GM21529 (cell line): ENCODE measurements at regions not wholly inside any gene's neighbourhood (a gene's known extent, or its start where the extent isn't known, plus 50 kb on each side); places are given as distances from the start of the nearest gene placed in this dataset.
"Not testable (repeated sequence)": the region's sequence is repeated elsewhere in the genome, so short reads cannot be mapped to it uniquely, and the experiment has no call there.

Source experiments
- ATAC-seq: cut with Tn5 transposase; IDR thresholded peaks from one replicate; pipeline ENCODE4 v1.9.1; 2021; ENCODE audit not compliant: unreplicated experiment

DNA sequence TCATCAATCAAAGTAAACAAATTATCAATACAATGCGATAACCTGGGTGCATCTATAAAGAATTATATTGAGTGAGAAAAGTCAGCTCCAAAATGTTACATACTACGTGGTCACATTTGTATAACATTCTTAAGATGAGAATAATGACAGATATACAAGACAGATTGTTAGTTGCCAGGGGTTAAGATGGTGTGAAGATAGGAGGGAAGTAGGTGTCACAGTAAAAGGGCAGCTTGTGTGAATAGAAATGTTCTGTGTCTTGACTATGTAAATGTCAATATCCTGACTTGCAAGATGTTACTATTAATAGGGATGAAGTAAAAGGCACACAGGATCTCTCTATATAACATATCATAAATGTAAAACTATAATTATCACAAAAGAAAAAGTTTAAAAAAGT lies 611.2 kb upstream of the SPRY2 start:
- no peak for ATAC-seq

DNA sequence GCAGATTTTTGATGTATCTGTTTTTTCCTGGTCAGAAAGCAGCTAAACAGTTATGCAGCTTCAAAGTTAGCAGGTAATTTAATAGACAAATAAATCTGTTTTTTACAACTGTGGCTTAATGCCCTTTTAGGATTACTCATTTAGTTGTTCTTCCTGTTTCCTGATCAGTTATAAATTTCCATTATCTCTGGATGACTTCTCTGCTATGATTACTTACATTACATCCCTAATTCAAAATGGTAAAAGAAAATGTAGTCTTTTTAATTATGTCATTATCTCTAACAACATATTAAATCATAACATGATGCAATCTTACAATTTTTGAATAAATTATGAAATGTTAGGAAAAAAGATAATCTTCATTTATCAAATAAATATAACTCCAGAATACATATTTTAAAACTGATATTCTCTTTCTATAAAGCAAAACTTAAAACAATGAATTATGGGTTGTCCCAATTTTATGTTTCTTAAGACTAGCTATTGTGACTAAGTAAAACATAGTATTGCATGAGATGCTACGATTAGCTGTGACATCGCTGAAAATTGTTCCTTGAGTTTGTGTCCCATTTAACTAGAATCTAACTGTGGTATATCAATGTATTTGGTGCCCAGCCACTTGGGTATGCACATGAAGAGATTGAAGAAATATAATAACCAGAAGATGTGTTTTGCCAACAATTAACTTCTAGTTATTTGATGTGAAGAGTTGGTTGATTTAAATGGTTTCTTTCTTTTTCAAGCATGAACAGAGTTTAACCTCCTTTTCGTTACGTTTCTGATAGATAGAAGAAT lies 605.3 kb upstream of the SPRY2 start:
- ATAC-seq = no peak

DNA sequence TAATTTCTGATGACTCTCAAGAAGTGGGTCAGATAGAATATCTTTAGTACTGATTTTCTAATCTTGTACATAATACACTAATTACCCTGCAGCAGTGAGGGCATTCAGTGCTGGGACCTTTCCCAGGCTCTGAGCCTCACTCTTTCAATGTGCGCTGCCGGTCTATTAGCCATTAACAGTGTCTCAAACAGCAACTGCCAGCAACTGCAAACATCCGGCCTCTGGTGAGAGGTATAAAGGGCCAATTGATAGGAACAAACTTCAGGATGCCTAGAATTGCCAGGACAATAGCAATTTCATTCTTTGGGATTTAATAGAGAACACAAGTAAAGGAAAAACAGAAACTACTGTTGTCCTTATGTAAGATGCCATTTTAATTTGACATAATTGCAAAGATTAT lies 604.4 kb upstream of the SPRY2 start:
- no peak for ATAC-seq

DNA sequence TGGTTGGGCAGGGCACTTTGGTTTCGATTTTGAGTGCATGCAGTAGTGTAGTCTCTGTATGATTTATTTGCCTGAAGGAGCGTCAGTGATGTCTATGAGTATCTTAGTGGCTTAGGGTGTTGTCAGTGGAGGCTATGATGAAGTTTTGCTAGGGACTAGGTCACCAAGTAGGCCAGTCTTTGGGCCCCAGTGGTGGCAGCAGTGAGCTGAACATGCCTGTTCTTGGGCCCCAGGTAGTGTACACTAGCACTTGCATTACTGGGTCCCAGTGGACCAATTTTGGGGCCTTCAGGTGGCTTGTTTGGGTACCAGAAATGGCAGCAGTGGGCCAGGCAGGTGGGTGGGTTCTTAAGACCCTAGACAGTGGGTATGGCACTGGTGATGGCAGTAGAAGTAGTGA lies 598.7 kb upstream of the SPRY2 start:
- ATAC-seq = no peak

DNA sequence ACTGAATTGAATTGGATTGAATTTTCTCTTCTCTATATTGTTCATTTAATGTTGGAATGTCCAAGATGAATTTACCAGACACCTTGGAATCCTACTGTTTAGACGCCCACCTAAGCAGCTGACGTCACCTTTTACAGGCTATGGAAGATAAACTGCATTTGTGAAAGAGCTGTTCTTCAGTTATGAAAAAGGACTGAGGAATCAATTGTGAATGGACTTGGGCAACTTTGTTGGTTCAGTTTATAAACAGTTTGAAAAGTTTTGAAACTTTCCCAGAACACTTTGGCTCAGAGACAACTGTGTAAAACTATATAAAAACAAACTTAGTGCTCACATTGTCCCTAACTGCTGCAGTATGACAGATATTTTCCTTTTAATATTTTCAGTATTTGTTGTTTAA lies 590.8 kb upstream of the SPRY2 start:
- no peak for ATAC-seq

DNA sequence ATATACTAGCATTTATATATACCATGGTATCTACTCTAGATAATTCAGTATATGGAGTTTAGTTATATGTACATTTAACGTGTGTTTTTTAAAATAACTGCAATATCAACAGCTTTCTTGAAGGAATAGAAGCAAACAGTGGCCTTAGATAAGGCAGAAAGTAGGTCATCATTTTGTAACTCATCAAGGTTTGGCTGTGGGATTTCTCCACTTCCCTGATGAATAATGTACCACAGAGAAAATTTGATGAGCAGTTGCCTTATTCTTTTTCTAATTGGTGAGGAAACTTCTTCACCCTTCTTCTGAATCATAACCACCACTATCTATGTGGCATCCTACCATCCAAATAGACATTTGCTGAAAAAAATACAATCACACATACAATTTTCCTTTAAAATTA lies 590.2 kb upstream of the SPRY2 start:
- no peak for ATAC-seq

DNA sequence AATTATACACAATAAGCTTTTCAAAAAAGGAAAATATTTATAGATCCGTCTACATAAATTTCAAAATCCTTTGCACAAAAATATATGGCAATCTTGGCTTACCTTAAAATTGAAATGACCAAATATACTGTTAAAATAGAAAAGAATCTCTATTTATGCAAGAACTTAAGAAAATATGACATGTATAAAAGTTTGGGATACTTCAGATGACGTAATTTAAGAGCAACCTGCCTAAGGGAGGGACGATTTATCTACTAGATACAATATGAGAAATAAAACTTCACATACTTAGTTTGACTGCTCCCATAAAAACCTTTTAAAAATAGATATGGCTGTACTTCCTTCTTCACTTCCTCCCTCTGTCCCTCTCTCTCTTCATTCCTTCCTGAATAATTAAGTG lies 587.3 kb upstream of the SPRY2 start:
- no peak for ATAC-seq

DNA sequence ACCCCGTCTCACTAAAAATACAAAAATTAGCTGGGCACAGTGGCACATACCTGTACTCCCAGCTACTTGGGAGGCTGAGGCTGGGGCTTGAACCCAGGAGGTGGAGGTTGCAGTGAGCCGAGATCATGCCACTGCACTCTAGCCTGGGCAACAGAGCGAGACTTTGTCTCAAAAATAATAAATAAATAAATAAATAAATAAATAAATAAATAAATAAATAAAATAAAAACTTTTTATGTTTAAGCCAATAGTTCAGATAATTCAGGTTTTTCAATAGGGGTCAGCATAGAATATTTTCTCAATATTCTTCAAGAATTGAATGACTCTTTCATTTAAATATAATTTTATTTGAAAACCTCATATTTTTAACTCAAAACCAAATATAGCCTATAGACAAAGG lies 585.1 kb upstream of the SPRY2 start:
- not testable (repeated sequence) for ATAC-seq

DNA sequence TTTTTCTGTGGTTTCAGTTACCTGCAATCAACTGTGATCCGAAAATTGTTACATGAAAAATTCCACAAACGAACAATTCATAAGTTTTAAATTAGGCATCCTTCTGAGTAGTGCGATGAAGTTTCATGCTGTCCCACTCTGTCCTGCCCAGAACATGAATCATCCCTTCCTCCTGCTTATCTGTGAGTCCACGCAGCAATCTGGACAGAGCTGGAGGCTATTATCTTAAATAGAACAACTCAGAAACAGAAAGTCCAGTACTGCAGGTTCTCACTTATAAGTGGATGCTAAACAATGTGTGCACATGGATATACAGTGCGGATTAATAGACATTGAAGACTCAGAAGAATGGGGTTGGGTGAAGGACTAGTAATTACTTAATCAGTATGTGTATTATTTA lies 583.7 kb upstream of the SPRY2 start:
- no peak for ATAC-seq

DNA sequence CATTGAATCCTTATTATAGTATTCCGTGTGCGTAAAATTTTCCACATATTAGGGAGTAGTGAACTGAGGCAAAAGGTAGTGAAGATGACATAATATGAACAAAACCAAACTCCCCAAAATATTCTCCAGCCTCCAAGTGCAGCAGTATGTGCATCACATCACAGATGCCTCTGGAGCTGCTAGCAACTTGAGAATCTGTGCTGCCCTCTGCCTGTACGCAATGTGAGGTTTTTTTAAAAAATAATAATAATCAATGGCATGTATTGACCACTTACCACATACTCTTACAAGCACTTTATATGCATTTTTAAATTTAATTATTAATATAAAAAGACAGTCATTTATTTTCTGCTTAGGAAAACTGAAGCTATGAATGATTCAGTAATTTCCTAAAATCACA lies 583.0 kb upstream of the SPRY2 start:
- no peak for ATAC-seq

DNA sequence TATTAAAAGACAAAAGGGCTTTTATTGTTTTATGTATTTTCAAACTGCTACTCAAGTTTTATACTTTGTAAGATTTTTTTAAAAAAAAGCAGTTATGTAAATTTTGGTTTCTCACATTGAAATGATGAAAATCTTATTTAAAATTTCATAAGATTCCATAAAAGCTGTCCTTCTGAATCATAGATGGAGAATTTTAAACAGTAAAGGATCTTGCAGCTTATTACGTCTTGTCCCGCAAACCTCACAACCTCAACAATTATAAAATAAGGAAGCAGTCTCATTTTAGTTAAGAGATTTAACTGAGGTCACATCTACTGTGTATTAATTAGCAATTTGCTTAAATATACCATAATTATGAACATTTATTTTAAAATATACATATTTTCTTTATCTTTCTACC lies 581.0 kb upstream of the SPRY2 start:
- no peak for ATAC-seq

DNA sequence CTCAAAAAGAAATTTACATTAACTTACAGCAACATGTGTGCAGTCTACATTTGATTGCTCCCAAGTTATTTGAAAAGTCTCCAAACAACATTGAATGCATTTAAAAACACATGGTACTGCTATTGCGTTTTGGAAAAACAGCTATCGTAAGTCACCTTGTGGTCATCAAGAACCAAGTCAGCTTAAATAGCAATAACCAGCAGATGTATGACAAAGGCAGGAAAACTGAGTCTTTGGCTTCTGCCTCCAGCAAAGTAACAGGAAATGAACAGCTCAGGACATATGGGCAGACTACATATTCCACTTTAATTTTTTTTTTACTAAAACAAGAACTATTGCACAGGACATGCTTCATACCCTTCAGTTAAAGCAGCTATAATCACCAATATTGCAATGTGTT lies 580.6 kb upstream of the SPRY2 start:
- ATAC-seq = no peak

DNA sequence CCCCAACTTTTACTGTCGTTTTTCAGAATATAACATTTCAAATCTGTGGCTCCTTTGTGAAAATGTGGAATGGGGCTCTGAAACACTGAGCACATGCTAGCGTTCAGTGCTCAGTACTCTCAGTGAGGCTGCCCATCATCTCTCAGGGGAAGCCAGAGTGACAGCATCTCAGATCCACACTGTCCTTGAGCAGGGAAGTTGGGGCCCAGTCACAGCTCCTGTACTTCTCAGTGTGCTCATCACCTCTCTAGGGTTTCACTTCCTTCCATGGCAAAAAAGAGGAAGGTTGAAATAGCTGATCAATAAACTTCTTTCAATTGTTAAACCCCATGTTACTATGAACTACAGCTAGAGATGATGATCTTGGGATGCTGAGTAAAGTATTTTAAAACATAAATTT lies 565.9 kb upstream of the SPRY2 start:
- ATAC-seq = no peak

DNA sequence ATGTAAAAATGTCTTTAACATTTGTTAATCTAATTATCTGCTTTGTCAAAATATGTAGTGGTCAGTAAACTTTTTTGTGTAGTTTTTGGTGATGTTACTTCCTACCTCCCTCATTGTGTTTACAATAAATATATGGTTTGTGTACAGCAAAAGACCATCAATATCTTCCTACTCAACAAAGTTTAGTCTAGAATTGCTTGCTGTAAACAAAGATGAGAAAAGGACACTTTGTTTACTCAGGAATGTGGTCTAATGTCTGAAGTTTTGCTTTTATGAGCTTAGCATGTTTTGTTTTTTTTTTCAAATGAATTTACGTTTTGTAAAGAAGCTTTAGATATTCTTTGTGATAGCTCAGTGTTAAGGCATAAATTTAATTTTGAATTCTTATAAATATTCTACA lies 563.5 kb upstream of the SPRY2 start:
- ATAC-seq = no peak

DNA sequence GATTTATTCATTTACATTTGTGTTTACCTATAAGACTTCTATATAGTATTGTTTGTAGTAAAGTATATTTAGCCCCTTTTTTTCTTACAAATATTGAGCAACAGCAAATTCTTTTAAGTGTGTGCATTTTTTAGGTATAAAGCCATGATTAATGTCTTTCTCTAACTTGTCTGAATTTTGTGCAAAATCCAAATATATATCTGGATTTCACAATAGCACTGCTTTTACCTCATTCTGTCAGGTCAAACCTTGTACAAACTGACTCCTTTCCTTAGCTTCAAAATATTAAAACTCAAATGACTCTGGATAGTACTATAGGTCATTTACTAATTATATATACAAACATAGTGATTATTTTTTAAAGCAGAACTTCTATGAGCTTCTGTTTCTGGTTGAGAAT lies 563.0 kb upstream of the SPRY2 start:
- no peak for ATAC-seq

DNA sequence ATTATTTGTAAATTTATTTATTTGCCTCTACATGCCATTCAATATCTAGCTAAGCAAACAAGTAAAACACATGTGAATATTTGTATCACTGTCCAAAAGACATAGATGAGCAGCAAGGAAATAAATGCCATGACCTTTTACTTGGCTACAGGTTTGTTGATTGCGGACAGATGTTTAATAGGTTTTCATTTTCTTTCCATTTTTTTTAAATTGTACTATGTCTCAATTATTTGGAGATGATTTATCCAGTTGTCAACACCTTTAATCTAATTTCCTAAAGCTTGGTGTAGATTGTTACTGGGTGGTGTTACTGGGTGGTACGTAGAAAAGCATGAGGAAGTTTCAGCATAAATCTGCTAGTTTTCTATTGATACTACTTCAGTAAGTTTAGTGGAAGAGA lies 560.6 kb upstream of the SPRY2 start:
- ATAC-seq = no peak

DNA sequence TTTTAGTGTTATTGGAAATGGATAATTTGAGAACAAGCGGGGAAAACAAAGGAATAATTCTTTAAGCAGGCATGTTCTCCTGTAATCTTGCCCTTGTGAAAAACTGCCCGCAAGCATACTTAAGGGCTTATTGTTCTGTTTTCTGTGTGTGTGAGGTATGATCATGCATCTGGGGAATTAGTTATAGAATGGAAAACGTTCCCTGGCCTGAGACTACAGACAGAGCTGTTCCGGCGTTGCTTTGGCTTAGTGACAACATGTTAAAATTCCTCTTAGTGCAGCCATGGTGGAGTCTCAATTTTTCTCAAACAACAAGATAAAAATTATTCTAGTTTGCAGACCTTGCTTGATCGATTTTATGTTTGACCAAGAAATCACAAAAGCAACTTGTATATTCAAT lies 560.2 kb upstream of the SPRY2 start:
- no peak for ATAC-seq

DNA sequence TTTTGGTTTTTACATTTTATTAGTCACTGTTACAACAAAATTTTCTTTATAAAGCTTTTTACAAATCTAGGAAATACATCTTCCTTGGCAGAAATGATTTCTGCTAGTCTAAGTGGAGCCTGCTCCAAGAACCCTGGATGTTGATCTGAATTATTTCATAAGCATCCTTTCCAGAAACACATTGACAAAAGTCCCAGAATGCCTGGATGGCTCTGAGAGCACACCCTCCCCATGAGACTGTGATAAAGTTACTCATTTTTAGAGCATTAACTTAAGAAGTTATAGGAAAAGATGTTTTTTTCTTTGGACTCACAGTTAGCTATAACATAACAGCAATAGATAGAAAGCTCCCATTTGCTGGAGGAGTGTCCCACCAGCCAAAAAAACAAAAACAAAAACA lies 559.6 kb upstream of the SPRY2 start:
- no peak for ATAC-seq

DNA sequence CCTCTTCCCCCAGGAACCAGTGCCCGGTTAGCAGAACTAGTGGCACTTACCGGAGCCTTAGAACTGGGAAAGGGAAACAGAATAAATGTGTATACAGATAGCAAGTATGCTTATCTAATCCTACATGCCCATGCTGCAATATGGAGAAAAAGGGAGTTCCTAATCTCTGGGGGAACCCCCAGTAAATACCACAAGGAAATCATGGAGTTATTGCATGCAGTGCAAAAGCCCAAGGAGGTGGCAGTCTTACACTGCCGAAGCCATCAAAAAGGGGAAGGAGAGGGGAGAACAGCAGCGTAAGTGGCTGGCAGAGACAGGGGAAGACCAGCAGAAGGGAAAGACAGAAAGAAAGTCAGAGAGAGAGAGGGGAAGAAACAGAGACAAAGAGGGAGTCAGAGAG lies 556.7 kb upstream of the SPRY2 start:
- ATAC-seq = not testable (repeated sequence)

DNA sequence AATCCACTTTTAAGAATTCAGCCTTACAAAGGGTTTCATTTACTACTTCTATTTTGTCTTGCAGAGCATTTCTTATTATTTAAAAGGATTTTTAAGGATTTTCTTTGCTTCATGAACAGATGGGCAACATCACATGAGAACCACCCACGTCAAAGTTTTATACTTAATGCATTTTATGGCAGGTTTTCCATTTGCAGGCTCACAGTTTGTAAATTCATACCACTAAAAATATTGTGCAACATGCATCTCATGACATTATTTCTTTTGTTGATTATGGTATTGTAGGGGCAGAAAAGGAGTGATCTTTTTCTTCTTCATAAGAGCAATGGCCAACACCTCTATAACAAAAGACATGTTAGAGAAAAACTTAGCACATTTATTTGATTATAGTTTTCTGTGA lies 554.0 kb upstream of the SPRY2 start:
- ATAC-seq = no peak

DNA sequence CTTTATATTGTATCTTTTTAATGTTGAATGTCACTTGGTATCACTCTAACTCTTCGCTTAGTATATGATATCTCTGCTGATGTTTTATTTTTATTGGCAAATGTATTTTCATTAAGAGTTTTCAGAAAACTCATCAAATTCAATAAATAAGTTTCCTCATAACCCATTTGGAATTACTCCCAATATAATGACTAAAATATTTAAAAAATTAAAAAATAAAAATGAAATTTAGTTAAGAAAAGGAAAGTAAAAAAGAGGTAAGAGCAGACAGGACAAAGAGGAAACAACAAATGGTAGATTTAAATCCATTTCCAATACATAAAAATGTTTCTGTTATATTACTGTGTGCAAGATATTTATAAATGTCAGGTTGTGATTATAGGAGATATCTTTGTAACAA lies 548.9 kb upstream of the SPRY2 start:
- no peak for ATAC-seq

DNA sequence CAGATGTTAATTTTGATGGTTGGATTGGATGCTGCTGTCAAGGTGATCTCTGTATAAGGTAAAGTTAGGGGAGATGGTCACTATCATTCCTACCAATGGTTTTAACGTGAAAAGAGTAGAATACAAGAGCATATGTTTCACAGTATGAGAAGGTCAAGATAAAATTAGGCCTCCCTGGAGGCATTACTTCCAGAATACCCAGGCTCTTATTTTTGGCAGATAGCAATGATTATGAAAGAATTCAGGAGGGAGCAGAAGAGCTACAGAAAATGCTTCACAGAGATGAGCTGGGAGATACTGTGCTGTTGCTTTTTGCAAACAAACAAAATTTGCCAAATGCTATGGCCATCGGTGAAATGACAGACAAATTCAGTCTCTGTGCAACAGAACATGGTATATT lies 547.5 kb upstream of the SPRY2 start:
- no peak for ATAC-seq

DNA sequence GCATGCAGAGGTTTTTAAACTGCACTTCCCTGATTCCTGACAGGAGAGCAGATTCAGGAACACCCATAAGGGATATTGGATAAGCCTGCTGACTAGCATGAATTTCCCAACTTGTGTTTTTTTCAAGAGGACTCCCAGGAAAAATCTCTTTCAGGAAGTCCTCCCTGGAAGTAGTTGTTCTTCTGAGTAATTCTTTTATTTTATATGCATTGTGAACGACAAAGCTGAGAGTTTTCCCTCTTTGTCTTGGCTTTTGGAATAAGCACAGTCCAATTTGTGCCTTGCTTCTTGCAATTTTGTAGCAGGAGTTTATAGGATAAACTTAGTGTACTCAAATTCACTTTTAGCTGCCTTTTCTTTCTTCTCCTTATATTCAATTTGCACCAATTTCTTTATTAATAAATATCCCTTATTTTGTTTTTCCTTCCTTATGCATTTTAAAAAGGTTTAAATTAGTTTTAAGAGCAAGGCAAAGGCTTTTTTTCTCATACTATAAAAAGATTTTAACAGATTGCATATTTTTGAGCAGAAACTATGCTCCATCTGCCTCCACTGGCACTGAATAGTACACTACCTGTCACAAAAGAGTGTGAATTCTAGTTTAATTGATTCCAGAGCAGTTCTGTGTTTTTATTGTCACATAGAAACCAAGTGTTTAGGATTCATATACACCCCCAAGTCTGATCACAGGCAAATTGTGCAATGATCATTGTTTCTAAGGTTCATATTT lies 543.3 kb upstream of the SPRY2 start:
- ATAC-seq = no peak
